ENCODE measurements at regions not wholly inside any gene's neighbourhood (a gene's known extent, or its start where the extent isn't known, plus 50 kb on each side); places are given as distances from the start of the nearest gene placed in this dataset.

DNA sequence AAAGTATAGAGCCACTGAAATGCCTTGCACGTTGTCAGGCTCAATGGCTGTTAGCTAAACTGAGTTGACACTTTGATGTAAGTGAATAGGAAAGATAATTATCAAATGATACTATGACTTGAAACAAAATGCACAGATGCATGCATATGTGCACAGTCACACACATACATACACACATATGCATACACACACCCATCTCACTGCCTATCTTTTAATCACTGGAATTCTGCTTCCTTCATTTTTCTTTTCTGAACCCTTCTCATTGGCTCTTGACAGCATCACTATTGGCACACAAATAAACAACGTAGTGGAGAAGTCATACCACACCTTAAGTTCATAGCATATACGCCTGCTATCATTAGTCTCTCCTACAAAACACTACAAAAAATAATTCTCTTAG lies 154.9 kb upstream of the NCKAP5 start:
- DNase-seq: no peak

DNA sequence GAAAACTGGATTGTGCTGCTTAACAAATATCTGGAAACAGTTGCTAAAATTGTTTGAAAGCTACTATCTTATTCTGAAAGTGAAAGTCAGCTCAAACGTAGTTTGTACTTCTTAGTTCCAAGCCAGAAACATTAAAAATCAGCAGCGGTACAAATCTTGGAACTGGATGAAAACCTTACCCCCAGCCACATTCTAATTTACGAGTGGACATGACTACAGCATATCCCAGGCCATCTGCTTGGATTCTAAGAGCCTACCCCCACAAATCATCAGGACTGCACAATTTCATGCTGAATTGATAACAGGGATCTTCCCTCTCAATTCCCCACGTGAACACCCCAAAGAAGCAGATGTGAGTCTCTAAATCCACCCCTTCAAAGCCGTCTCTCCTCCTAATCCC lies 158.7 kb upstream of the NCKAP5 start:
- DNase-seq: no peak

DNA sequence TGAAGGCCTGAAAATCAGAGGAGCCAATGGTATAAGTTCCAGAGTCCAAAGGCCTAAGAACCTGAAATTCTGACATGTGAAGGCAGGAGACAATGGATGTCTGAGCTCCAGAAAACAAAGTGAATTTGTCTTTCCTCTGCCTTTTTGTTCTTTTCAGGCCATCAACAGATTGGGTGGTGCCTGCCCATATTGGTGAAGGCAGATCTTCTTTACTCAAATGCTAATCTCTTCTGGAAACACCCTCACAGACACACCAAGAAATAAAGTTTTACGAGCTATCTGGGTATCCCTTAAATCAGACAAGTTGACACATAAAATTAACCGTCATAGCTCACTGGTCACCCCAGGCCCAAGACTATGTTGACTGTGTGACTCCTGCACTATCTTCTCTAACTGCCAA lies 163.8 kb upstream of the NCKAP5 start:
- no peak for DNase-seq

DNA sequence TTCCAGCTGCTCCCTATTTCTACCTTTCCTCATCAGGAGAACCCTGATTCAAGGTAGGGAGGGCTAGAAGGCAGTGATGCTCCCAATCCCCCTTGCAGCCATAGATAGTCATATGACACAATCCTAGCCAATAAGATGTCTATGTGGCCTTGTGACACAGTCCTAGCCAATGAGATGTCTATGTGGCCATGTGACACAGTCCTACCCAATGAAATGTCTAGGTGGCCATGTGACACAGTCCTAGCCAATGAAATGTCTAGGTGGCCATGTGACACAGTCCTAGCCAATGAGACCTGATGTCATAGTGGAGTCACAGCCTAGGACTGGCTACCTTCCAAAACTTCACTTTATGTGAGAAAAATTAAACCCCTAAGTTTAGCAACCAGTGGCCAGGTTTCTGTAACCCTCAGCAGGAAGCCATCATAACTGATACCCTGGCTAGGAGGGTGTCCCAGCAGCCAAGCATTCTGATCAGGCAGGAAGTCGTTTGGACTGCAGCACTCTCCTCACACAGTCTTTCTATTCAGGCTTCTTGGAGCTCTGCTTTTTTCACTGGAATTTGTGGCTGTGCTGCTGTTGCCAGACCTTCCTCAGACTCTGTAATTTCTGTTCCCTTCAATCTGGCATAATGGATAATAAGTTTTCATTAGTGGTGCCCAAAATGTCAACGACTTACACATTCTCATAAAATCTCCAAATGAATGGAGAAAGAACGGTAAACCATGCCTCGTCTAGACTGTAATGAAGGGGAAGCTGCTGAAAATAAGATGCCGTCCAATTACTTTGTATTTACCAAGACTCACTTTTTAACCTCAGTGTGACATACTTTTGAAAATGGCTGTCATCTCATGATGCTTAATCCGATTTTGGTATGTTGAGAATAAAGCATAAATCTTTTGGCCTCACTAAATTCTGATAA lies 165.0 kb upstream of the NCKAP5 start:
- no peak for DNase-seq

DNA sequence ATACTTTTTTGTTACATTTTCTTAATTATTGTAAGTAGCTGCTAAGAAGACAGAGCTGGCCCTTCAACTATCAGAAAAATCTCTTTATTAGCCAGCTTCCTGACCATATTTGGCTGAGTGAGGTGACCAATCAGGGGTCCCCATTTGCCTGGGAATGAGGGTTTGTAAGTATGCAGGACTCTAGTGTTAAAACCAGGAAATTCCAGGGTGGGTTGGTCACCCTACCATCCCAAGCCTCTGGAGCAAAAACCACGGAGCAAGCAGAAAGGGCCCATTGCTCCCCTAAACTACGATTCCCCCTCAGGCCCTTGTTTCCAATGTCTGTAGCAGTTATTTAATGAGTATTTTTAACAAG lies 165.6 kb upstream of the NCKAP5 start:
- no peak for DNase-seq

DNA sequence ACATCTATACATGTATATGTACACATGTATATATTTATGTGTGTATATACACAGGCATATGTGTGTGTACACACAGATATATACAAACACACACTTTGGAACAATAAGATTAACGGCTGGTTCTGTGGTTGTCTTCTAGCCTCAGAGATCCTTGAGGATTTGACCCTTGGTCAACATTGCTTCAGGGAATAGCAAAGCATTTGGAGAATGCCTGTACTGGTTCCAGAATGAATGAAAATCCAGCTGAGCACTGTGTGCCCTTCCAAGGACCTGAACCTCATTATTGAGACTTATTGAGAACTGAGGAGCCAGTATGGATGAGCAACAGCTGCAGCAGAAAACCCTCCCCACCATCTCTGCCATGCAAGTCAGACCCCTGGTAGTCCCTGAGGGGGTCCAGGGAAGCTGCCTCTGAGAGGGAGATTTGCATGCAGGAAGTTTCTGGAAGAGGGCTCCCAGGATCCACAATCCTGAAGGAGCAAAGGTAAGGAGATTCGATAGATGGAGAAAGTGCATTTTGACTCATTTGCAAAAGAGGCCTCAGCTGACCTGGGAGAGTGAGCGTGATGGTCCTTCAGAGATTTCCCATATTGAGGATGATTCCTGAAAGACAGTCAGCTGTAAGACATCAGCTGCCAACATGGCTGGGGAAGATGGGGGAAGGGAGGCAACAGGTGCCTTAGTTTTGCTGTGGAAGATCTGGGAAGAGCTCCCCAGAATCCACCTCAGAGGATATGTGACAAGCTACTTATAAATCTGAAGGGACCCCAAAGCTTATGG lies 166.6 kb upstream of the NCKAP5 start:
- no peak for DNase-seq

DNA sequence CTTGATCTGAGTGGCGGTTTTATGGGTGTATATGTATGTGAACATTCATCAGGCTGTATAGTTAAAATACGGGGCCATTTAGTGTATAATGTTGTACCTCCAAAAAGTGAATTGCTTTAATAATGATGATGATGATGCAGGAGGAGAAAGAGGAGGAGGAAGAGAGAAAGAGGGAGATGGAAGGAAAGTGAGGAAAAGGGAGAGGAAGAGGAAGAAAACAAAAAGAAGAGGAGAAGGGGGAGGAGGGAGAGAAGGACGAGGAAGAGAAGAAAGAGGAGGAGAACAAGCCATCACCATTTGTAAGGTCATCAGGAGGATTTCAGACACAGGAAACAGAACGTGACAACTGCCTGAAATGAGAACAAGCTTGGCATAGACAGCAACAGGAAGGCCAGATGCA lies 168.4 kb upstream of the NCKAP5 start:
- DNase-seq: no peak

DNA sequence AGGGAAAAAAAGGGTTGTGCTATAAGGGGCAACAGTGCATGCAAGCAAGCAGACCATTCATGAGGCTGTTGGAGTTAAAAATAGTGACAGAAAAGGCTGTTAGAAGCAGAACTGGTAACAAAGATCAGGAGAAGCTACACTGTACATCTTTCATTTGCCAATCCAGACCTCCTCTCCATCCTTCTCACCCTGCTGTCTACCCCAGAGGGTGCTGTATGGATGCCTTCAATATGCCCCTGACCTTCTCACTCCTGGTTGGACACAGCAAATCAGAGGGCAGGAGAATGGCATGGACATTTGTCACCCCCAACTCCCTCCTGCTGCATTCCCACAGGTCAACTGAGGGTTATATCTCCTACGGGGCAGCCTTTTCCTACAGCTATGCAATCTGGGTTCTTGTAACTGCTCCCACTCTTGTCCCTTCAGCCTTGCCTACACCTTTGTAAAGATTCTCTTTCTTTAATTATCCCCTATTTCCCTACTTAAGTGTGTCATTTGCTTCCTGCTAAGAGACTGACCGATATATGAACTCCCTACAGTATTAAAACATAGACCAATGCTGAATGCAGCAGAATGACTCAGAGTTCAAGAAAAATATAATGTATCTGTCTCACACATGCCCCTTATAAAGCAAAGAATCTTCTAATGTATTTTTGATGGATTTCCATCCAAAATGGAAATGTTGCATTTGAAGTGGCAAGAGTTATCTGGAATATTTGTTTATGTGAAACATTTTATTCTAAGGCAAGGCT lies 169.2 kb upstream of the NCKAP5 start:
- no peak for DNase-seq

DNA sequence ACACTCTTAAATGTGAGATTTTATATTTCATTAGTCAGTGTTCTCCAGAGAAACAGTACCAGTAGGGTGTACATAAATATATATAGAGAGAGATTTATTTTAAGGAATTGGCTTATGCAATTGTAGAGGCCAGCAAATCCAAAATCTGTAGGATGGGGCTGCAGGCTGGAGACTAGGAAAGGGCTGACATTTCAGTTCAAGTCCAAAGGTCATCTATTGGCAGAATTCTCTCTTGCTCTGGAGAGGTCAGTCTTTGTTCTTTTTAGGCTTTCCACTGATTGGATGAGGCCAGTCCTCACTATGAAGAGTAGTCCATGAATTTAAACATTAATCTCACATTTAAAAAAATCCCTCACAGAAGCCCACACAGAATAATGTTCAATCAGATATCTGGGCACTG lies 170.8 kb upstream of the NCKAP5 start:
- no peak for DNase-seq

DNA sequence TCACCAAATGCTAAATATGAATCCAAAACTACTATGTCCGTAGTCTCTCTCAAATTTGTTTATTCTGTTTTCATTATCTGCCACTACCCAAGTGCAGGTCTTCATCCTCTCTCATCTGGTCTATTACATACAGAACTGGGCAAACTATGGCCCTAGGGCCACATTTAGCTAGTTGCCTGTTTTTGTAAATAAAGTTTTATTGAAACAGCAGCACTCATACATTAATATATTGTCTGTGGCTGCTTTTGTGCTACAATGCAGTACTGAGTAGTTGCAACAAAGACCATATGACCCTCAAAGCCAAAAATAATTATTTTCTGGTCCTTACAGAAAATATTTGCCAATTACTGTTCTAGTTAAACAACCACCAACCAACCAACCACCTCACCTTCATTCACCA lies 172.2 kb upstream of the NCKAP5 start:
- no peak for DNase-seq

DNA sequence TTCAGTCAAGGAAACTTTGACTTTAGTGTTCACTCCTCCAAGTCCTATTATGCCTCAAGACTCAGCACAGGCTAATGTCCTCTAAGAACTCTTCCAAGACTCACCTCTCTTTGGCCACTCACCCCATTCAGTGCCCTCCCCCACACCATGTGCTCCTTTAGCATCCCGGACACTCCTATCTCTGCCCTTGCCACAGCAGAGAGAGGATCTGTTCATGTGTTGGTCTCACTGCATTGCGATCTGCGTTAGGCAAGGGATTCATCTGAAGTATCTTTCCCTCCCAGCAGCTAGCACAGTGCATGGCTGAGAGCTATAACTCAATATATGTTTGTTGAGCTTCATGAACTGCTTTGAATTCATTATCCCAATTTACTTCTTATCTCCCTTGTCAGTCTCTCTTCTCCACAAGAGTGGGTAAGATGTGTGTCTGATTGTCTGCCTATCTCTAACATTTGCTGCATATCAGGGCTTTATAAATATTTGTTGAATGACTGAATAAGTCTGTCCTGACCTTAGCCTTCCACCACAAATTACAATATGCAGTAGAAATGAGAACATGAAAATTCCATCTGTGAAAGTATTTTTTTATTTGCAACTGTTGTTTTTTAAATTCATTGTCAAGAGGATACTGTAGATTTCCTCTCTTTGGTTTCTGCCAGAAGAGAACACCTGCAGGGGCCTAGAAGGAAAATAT lies 179.9 kb upstream of the NCKAP5 start:
- no peak for DNase-seq

DNA sequence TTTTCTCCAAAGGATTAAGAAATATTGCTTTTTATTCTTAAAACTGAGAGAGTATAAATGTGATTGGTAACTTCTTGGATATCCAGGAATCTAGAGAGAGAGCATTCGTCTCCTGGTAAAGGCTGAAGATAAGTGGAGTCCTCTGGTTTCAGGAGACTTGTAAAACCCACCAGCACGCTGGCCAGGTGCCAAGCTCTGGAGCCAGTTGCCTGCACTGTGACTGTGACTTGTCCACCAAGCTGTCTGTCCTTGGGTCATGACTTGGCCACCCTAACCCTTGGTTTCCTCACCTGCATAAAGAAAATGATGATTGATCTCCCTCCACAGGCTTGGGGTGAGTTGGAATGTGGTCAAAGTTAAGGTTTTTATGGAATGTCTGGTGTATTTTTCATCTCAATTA lies 185.4 kb upstream of the NCKAP5 start:
- no peak for DNase-seq

DNA sequence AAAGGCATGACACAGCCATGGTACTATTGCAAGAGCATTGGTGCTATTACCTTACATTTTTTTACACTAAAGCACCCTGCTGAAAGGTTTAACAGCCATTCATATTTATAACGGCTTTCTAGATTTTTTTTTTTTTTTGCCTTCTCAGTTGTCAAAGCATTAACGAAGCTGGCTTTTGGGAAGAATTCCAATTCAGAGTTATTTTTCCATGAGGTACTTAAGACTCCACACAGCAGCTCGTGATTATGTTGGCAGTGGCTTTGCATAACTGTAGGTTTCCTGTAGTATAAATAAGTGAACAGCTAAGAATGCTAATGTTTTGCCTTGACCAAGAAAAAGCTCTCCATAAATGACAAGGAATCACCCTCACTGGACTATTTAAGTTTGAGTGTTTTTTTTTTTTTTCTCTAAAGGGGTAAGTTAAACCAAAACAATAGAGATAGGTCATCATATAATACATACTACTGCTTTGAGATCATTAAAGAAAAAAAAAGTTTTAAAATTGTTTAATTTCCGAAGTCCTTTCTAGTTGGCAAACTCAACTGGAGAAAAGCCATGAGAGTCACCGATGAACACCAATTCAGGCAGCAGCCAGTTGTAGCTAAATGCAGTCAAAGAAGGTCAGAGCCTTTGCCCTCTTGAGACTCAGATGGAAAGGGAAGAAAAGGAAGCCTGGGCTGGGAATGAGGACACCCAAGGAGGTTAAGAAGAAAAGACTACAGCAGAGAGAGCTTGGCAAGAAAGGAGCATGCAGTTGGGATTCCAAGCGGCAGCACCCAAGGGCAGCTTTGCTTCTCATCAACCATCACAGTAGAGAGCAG lies 187.4 kb upstream of the NCKAP5 start:
- no peak for DNase-seq

DNA sequence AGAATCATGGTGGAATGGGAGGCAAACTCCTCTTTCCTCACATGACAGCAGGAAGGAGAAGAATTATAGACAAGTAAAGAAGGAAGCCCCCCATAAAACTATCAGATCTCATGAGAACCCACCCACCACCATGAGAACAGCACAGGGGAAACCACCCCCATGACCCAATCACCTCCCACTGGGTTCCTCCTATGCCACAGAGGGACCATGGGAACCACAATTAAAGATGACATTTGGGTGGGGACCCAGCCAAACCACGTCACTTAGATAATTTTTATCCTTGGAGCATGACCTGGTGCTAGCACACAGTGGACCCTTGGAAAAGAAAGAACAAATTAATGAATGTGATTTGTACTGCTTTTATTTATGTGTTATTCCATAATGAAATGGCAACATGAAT lies 188.6 kb upstream of the NCKAP5 start:
- no peak for DNase-seq

DNA sequence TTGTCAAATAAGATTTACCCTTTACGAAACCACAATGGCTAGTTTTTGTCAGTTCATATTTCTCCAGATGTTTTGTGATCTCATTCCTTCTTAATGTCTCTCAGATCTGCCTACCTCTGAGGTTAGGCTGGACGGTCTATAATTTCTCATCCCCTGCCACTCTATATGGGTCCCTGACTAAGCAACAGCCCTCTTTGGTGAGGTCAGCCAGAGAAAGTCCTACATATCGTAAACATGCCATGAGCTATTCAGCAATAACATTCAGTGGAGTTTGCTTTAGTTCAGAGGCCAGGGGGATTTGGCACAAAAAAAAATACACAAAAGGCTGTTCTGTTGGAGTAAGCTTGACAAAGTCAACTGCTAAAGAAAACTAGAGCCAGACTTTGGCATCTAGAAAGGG lies 192.1 kb upstream of the NCKAP5 start:
- DNase-seq: no peak

DNA sequence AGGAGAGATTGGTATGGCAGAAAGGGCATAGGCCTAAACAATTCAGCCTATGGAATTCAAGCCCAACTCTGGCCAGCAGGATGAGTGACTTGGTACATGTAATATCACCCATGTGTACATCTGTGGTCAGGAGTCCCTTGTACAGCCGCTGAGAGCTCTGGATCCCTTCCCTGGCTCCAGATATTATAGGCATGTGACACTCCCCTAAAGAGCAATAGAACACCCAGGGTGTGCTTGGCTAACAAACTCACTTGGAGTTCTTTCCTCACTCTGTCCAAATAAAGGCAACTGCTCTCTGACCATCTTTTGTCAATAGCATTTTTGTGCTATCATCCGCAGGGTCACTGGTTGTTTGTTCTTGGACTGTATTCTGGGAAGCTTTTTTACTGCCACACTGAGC lies 197.4 kb upstream of the NCKAP5 start:
- no peak for DNase-seq

DNA sequence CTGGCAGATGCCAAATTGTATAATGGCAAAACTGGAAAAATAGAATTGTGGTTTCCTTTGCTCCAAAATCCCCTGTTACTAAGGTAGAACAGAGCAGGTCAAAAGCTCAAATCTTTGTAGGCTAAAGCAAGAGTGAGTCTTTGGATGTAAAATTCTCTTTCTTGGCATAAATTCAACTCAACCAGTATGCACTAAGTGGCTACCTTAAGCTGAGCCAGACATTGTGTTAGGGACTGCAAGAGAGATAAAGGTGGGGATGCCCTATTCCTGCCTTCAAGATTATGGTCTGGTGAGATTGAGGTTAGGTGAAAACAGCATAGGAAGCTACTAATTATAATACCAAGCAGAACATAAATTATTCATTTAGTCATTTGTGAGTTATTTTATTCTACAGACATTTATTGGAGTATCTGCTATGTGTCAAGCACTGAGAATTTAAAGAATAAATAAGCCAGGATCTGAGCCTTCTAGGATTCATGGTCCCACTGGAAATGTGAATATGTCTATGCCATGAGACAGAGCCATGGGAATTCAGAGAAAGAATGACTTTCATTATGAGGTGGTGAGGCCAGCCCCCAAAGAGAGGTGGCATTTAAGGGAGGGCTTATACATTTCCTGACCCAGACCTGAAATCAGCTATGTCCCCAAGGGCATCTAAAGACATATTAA lies 198.0 kb upstream of the NCKAP5 start:
- DNase-seq: no peak

DNA sequence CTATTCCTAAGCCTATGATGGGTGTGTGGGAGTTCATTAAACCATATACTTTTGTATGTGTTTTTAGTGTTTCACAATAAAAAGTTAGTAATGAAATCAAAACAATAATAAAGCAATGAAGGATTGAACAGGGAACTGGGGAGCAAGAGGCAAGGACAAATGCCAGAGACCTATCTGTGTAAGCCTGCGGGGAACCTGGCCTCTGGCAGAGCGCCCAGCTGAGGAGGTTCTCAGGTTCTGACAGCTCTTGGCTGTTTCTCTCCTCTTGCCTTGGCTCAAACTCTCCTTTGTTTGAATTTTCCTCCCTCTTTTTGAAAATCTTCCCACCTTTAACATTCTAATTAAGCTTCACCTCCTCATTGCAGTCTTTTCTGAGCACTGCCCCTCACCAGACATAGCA lies 200.0 kb upstream of the NCKAP5 start:
- DNase-seq: no peak

DNA sequence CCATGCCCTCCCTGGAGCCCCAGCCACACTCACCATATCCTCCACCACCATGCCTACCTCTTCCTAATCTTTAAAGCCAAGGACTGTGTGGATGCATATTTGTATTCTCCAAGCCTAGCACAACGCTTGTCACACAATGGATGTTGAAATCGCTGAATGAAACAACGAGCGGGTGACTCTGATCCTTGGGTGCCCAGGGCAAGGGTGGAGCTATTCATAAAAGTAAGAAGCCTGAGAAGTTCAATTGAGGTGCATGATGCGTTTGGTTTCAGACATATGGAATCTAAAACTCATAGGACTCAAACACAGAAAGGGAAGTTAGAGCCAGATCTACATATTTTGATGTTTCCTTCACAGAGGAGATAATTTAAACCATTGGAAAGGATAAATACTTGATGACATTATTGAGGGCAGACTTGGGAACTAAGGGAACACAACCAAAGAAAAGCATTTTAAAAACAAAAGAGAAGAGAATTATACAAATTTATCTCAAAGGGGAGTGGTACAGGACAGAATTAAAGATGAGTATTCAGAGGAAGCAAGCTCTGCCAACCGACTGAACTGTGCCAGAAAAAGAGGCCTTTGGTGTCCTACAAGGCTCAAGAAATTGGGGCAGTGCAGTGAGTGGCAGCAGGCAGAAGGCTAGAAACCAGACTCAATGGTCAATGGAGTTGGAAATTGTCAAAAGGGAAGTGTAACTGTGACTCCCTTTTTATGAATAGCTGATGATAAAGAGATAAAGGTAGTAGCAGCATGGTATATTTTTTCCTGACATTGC lies 200.6 kb upstream of the NCKAP5 start:
- no peak for DNase-seq

DNA sequence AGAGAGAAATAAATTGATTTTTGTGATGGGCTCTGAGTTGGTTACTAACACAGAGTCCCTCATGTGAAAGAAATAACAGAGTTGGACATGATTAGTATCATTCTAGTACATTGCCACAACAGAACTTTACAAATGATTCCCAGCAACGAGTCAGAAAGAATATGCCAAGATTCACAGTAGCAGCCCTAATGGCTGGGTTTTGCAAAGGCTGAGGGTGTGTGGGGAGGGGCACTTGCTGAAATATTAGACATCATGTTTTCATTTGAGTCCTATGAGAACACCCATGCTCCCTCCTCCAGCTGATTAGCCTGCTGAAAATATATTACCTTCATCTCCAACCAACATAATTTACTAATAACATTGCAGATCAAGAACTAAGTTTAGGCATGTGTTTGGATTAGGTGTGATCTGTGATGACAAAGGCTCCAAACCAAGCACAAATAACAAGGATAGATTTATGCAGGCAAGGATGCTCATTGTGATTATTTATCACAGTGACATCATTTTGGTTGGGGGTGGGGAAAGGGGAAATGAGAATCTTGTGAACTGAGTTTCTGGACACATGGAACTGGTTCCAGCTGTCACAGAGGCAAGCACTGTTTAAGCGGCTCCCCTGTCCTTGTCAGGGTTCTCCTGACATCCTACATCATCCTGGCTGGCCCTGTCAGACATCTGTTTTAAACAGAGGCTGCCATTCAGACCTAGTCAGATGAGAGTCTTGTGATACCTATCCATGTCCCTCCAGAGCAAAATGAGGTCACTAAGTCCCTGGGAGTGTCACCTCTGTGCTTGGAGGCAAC lies 205.8 kb upstream of the NCKAP5 start:
- no peak for DNase-seq

All from NCI-H187 treated with DMSO at 0.1 percent for 48 hours (cell line).